ENCODE measurements at regions not wholly inside any gene's neighbourhood (a gene's known extent, or its start where the extent isn't known, plus 50 kb on each side); places are given as distances from the start of the nearest gene placed in this dataset.
"Not testable (repeated sequence)": the region's sequence is repeated elsewhere in the genome, so short reads cannot be mapped to it uniquely, and the experiment has no call there.

DNA sequence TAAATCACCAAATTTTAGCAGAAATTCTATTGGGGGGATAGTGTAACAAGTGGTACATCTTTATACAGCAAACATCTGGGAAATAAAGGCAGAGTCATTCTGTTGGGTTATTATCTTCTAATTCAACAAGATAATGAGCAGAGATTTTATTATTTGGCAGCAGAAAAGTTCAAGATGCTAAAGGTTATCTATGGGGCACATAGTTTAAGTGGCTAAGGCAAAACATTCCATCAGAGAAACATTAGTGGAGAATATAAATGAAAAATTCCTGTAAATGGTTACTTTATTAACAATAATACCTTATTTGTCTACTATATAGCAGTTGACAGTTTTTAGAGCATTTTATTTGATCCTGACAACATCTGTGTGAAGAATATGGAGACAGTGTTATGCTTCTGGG, 815.7 kb downstream of the NCAM2 start:
- no peak for DNase-seq (ENCODE audit: low read depth)
- in situ Hi-C loops (cut with HindIII; ENCODE audit: low pct_unique_long_range_greater_than_20kb, low sequenced_read_pairs) = no loop called here

DNA sequence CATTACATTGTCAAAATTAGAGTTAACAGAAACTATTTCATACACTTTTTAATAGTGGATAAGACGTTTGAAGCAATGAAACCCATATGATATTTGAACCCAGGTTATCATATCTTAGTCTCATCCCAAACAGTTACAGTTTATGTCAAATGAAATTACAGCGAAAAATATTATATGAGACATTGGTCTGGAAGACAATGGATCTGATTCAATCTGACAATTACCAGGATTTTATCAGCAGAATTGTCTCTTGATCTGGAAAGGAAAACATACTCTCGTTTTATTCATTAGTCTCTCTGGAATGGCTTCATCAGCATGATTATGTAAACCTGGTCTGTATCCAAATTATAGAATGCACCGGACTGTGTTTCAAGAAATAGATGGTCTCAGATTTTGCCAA, 818.6 kb downstream of the NCAM2 start:
- in situ Hi-C loops (cut with HindIII; ENCODE audit: low pct_unique_long_range_greater_than_20kb, low sequenced_read_pairs) = no loop called here
- no peak for DNase-seq (ENCODE audit: low read depth)

DNA sequence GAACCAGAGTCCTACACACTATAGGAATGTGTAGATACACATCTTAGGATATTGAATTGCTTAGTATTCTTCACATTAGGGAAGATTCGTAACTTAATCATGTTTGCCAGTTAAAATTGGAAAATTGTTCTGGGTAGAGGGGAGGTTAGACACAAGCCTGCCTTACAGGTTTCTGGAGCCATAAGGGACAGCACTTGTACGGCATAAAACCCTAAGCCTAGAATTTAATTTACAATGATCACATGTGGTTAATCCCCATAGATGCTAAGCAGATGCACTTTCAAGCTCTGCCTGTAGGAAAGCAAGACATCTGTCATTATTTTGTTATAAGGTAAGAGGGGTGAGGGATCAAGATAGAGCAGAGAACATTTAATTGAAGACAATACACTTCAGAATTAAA, 820.7 kb downstream of the NCAM2 start:
- in situ Hi-C loops (cut with HindIII; ENCODE audit: low pct_unique_long_range_greater_than_20kb, low sequenced_read_pairs) = no loop called here
- DNase-seq (ENCODE audit: low read depth) = no peak

DNA sequence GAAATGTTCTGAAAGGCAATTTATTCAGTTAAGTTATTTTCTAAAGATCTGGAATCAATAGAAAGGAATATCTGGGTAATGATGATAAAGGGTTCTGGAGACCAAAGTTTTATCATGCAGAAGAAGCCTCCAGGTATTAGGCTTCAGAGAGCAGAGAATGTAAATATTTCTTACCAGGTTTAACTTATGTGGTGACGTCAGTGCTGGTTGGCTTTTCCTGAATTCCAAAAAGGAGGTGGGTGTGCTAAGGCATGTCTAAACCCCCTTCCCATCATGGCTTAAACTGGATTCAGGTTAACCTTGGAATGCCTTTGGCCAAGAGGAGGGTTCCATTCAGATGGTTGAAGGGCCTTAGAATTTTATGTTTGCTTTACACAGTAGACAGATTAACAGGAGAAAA, 829.9 kb downstream of the NCAM2 start:
- DNase-seq (ENCODE audit: low read depth) = no peak
- in situ Hi-C loops (cut with HindIII; ENCODE audit: low pct_unique_long_range_greater_than_20kb, low sequenced_read_pairs) = no loop called here

DNA sequence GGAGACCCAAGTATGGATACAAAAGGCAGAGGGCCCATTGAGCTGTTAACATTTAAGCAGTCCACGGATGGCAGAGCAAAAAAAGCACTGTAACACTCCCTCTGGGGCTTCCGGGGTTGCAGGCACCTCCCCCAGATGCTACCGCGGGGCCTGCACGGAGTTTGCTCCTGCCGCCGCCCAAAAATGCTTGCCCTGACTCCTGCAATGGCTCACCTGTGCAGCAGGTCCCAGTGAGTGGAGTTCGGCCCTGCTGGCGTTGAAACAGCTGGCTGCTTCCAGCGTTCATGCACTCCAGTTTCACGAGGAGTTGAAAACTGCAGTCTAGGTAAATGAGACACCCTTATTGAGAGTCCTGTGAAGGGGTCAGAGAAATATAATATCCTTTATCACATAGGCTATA, 832.8 kb downstream of the NCAM2 start:
- in situ Hi-C loops (cut with HindIII; ENCODE audit: low pct_unique_long_range_greater_than_20kb, low sequenced_read_pairs) = no loop called here
- DNase-seq (ENCODE audit: low read depth) = no peak

DNA sequence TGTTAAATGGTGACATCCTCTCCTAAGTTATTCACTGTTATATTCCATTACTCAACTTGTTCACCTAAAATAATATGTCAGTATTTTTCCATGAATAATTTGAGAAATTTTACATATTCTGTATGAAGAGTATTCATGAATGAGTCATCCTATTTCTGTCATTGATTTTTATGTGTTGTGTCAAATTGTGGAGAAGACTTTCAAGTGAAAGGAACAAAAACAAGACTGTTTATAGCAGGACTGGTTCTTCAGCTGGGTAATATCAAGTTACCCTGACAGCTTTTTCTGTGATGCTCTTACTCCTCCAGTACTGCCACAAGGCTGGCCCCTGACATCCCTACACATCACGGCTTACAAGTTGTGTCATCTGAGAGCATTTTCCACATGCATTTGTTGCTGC, 847.7 kb downstream of the NCAM2 start:
- DNase-seq (ENCODE audit: low read depth) = no peak
- in situ Hi-C loops (cut with HindIII; ENCODE audit: low pct_unique_long_range_greater_than_20kb, low sequenced_read_pairs) = no loop called here

DNA sequence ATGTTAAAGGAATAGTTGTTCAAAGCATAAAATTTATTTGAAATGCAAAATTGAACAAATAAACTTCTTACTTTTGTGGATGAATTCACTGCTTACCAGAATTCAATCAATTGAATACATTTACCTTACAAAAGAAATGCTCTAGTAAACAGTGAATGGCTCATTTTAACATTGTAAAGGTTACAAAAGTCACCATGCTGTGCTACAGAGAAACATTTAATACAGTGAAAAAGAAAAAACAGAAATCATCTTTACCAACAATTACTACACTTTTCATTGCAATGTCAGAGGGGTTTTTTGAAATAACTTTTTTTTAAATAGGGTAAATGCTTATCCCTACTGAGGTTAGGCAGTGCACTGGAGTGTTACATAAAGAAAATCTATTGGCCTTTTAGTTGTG, 853.0 kb downstream of the NCAM2 start:
- in situ Hi-C loops (cut with HindIII; ENCODE audit: low pct_unique_long_range_greater_than_20kb, low sequenced_read_pairs) = no loop called here

DNA sequence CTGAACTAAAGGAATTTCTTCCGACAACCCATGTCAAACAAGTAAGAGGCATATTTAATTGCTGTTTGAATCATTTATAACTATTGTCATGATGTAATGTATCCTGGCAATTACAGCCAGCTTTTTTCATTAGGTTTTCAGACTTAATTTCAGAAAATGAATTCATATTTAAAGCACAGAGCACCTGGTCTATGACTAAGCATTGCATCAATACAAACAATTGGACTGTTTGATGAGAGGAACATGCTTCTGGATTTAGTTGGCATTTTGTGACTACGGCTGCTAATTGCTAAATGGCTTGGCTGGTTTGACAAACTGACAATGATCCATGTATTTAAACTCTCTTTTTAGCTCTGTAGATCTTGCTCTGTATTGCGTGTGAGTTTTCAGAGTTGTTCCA, 853.4 kb downstream of the NCAM2 start:
- no peak for DNase-seq (ENCODE audit: low read depth)
- in situ Hi-C loops (cut with HindIII; ENCODE audit: low pct_unique_long_range_greater_than_20kb, low sequenced_read_pairs) = no loop called here

More for the DNA sequence above, 853.0 kb downstream of the NCAM2 start:
- DNase-seq (ENCODE audit: low read depth) = no peak

DNA sequence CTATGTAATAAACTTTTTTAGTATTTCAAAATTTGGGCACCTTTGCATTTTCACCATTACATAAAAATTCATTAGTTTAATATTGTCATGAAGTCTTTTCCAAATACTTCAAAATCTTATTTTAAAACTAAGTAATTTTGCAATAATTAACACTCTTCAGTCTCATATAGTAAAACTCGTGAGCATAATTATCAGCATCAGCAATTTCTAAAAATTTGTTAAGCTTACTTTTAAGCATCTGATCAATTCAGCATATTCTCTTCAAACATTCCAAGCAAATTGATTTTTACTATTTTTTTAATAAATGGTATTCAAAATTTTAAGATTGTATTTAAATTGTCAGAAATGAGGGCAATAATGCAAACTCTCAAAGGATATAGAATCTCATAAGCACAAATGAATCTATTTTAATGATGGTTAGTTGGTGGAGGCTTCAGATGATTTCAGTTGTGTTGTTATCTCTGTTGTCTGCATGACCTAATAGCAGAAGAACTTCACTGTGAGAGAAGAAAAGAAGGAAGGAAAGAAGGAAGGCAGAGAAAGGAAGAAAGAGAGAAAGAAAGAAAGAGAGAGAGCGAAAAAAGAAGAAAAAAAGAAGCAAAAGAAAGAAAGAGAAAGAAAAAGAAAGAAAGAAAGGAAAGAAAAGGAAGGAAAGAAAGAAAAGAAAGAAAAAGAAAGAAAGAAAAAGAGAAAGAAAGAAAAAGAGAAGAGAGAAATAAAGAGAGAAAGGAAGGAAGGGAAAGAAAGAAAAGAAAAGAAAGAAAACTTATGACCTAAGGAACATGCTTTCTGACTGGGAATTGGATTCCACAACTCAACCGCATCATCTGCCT, 860.5 kb downstream of the NCAM2 start:
- in situ Hi-C loops (cut with HindIII; ENCODE audit: low pct_unique_long_range_greater_than_20kb, low sequenced_read_pairs) = no loop called here
- no peak for DNase-seq (ENCODE audit: low read depth)

DNA sequence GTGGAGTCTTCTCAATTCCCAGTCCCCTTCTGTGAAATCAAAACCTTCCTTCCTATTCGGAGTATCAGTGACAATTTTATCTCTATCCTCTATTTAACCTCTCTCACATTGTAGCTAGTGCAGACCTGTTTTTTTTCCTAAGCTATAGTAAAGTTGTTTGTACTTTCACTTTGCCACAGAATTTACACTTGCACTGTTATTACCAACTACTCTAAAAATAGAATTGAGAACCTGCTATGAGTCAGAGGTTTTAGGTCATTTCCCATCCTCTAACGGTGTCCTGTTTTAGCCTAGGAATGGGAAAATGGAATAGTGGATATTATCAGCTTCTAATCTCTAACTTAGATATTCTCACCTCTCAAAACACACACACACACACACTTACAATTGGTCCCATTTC, 862.7 kb downstream of the NCAM2 start:
- in situ Hi-C loops (cut with HindIII; ENCODE audit: low pct_unique_long_range_greater_than_20kb, low sequenced_read_pairs) = no loop called here
- DNase-seq (ENCODE audit: low read depth) = no peak

DNA sequence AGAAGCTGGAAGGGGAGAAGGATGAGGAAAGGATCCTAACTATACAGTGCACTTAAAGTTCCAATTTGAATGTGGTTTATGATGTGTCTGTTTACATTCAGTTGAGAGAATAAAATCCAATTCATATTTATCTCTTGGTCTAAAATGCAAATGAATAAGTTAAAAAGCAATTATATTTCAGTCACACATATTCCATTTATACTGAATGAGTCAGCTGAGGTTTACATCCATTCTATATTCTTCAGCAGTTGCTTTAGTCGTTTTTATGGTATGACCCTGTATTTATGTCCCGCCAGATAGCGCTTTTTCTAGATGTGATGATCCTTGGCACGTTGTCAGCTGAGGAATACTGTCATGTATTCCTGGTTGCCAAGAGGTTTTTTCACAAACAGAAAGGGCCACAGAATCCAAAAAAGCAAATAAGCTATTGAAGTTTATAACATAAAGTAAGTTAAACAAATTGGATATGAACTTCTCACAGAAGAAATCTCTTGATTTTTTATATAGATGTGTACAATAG, 866.2 kb downstream of the NCAM2 start:
- DNase-seq (ENCODE audit: low read depth) = no peak
- in situ Hi-C loops (cut with HindIII; ENCODE audit: low pct_unique_long_range_greater_than_20kb, low sequenced_read_pairs) = no loop called here

DNA sequence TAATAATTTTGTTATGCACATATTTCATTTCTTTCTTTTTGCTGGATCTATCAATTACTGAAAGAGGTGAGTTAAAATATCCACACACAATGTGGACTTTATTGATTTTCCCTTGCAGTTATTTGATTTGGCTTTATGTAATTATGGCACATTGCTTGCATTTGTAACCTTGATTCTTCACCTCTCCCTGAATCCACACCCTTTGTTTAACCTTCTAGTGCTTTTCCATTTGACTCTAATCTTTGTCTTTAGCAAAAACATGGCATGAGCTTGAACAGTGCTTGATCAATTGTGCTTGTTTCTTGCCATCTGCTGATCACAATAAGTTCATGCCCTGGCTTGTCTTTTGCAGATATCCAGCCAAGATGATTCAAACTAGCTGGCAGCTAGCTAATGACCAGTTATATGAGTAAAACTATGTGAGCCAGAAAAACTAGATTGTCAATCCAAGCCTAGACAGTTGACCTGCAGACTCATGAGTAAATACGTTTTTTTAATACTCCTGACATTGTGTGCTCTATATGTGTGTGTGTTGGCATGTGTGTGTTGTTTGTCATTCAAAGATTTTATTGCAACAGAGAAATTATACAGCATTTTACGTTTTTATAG, 899.2 kb downstream of the NCAM2 start:
- in situ Hi-C loops (cut with HindIII; ENCODE audit: low pct_unique_long_range_greater_than_20kb, low sequenced_read_pairs) = no loop called here

DNA sequence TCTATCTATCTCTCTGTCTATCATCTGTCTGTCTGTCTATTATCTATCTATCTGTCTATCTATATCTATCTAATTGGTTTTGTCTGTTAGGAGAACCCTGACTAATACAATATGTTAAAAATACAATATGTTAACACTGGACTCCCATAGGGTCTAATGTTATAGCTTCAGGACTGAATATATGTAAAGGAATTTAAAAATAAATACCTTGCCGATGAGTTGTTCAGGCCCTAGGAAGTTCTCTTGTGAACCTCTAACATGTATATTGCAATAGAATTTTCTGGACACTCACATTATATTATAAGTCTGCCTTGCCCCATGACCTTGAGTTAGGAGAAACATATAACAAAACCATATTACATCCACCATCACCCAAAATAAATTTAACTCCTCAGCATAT, 900.6 kb downstream of the NCAM2 start:
- no peak for DNase-seq (ENCODE audit: low read depth)
- in situ Hi-C loops (cut with HindIII; ENCODE audit: low pct_unique_long_range_greater_than_20kb, low sequenced_read_pairs) = no loop called here

More for the DNA sequence above, 899.2 kb downstream of the NCAM2 start:
- DNase-seq (ENCODE audit: low read depth) = no peak

DNA sequence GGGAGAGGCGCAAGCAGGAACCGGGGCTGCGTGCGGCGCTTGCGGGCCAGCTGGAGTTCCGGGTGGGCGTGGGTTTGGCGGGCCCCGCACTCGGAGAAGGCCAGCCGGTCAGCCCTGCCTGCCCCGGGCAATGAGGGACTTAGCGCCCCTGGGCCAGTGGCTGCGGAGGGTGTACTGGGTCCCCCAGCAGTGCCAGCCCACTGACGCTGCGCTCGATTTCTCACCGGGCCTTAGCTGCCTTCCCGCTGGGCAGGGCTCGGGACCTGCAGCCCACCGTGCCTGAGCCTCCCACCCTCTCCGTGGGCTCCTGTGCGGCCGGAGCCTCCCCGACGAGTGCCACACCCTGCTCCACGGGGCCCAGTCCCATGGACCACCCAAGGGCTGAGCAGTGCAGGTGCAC, 904.2 kb downstream of the NCAM2 start:
- DNase-seq (ENCODE audit: low read depth); in situ Hi-C loops (cut with HindIII; ENCODE audit: low pct_unique_long_range_greater_than_20kb, low sequenced_read_pairs): not testable (repeated sequence)

DNA sequence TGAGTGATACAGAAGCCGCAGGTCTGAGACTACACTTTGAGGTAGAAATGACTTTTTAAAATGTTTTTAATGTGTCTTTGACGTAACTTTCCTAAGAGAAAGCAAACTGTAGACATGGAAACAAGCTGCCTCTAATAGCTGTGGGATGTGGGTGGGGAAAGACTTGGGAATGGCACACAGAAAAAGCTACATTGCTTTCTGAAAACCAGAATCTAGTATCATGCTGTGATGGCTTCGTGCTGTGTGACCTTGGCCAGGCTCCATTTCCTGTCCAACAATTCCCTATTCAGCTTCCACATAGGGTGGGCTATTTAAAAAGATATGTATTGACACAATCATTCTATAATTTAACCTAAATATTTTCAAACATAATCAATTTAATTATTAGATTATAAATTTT, 909.1 kb downstream of the NCAM2 start:
- DNase-seq (ENCODE audit: low read depth) = no peak
- in situ Hi-C loops (cut with HindIII; ENCODE audit: low pct_unique_long_range_greater_than_20kb, low sequenced_read_pairs) = no loop called here

DNA sequence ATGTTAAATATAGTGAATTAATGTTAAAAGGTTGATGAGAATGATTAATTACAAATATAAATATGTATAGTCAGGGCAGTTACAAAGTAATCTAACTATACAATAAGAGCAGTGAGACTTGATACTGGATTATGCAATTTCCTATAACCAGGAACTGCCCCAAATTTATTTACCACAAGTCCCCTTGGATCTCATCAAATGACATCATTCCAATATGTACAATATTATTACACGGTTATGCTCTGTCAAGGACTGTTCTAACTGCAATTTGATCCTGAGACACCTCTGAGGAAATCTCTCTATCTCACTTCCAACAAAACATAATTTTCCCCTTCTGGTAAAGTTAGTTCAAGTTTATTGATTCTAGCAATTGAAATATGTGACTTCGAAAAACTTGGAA, 917.6 kb downstream of the NCAM2 start:
- in situ Hi-C loops (cut with HindIII; ENCODE audit: low pct_unique_long_range_greater_than_20kb, low sequenced_read_pairs) = no loop called here
- DNase-seq (ENCODE audit: low read depth) = no peak

DNA sequence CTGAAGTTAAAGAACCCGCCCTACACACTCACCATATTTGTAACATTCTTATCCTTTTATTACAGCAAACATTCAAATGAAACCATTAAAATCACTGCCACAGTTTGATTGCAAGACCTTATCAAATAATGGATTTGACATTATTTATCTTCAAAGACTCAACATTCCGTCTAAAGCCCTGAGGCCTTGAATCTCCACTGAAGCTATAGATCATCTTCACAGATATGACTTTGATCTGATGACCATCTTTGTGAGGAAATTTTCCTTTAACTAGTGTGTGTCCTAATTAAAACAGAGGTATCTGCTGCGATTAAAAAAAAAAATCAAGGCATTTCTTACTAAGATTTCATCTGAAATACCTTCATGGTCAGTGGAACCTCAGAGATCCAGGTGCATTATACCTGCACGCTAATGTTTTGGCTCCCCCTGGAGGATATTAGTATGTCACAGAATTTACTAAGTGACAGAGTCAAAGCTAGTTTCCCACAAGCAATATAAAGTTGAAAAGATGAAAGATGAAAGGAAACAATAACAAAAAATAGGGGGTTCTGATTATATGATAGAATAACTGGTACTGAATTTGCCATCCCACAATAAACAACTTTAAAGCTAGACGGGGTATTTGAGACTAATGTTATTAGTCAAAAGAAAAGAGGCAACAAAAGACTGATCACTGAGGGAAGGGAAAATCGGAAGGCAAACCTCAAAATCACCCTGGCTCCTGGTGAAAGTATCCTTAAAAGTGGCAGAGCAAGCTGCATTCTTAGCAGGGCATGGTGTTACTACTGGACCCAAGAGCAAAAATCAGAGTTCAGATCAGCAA, 923.4 kb downstream of the NCAM2 start:
- peak; percentile 3 for DNase-seq (ENCODE audit: low read depth)
- in situ Hi-C loops (cut with HindIII; ENCODE audit: low pct_unique_long_range_greater_than_20kb, low sequenced_read_pairs) = no loop called here

DNA sequence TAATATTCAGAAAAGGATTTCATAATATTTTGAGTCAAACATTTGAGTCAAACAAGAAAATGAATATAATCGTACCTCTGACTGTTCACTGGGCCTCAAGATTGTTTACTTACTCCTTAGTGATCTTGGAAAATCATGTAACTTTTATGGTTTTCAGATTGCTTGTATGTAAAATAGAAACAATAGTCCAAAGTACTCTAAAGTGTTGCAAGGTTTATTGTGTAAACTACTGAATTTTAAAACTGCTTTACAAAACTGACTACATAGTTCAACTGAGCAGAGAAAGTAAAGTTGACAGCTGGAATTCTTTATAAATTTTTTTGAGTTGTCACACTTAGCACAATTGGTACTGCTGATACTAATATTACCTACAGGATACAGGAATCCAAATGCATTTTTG, 931.0 kb downstream of the NCAM2 start:
- DNase-seq (ENCODE audit: low read depth) = no peak
- in situ Hi-C loops (cut with HindIII; ENCODE audit: low pct_unique_long_range_greater_than_20kb, low sequenced_read_pairs) = no loop called here

DNA sequence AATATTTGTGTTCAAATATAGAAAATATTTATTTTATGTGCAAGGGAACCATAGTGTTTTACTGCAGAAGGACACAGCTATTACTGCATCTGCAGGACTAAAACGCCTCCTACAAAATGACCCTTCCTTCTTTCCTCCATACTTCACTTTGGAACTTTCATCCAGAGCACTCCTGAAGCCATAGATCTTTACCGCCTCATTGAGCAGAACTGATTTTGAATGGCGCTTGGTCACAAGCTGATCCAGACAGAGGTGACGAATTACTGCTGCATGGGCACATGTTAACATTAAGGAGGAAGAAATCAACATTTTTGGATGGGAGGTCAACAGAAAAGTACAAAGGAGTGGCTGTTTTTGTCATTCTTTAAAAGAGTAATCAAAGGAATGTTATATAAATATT, 931.6 kb downstream of the NCAM2 start:
- in situ Hi-C loops (cut with HindIII; ENCODE audit: low pct_unique_long_range_greater_than_20kb, low sequenced_read_pairs) = no loop called here

More for the DNA sequence above, 931.6 kb downstream of the NCAM2 start:
- DNase-seq (ENCODE audit: low read depth) = no peak
